Astrocyte of the cerebellum (primary cell): ENCODE measurements at regions not wholly inside any gene's neighbourhood (a gene's known extent, or its start where the extent isn't known, plus 50 kb on each side); places are given as distances from the start of the nearest gene placed in this dataset.

Source experiments
- DNase-seq: peaks from one replicate; pipeline ENCODE4 v3.0.0-alpha.2; 2011; ENCODE audit warnings: low read depth
- H3K4me3 ChIP-seq: 2 replicates; pipeline ENCODE4 v1.5.1; 2011; ENCODE audit warnings: mild to moderate bottlenecking, low read depth, low read length, moderate library complexity
- CTCF ChIP-seq: IDR thresholded peaks from 2 replicates; pipeline ENCODE4 v1.5.1; 2012; ENCODE audit warnings: low read length, low read depth, moderate library complexity, mild to moderate bottlenecking; ENCODE audit errors: missing control alignments
- in situ Hi-C: cut with HindIII; loops from 2 replicates; pipeline ENCODE4 v1.10.0; 2017; ENCODE audit warnings: low sequenced_read_pairs

GRCh38 chr19:28736528-28736927 is 476.4 kb downstream of the UQCRFS1 start:
- in situ Hi-C loops, result no loop called here
- no peak for TF ChIP-seq CTCF
- DNase-seq, result no peak
- H3K4me3 ChIP-seq, result no peak overlapping the region

GRCh38 chr19:28731577-28731976 is 481.4 kb downstream of the UQCRFS1 start:
- in situ Hi-C loops, result no loop called here
- no peak for DNase-seq
- TF ChIP-seq CTCF, result no peak
- no peak overlapping the region for H3K4me3 ChIP-seq

GRCh38 chr19:28730791-28731512 is 482.0 kb downstream of the UQCRFS1 start:
- in situ Hi-C loops, result no loop called here
- TF ChIP-seq CTCF, result no peak
- no peak for DNase-seq
- H3K4me3 ChIP-seq, result no peak overlapping the region

GRCh38 chr19:28727480-28728159 is 485.3 kb downstream of the UQCRFS1 start:
- in situ Hi-C loops, result no loop called here
- peak; percentile 60 for TF ChIP-seq CTCF
- peak; percentile 8 for DNase-seq
- H3K4me3 ChIP-seq, result peak overlapping the region; percentile 54

GRCh38 chr19:28726533-28727479 is 486.1 kb downstream of the UQCRFS1 start:
- H3K4me3 ChIP-seq, result peak overlapping the region; percentile 54
- in situ Hi-C loops, result no loop called here
- no peak for DNase-seq

More at GRCh38 chr19:28726533-28727479, 486.1 kb downstream of the UQCRFS1 start:
- no peak for TF ChIP-seq CTCF
